ENCODE measurements at regions not wholly inside any gene's neighbourhood (a gene's known extent, or its start where the extent isn't known, plus 50 kb on each side); places are given as distances from the start of the nearest gene placed in this dataset.
"Not testable (repeated sequence)": the region's sequence is repeated elsewhere in the genome, so short reads cannot be mapped to it uniquely, and the experiment has no call there.

GRCh38 chr7:14978687-14979086, 76.1 kb upstream of the DGKB start:
- TF ChIP-seq POLR2A (IDR thresholded peaks at IDR 0.05) (no peak), EP300 (IDR thresholded peaks at IDR 0.05) (no peak), CTCF (IDR thresholded peaks at IDR 0.05) (no peak), POLR2AphosphoS5 (IDR thresholded peaks at IDR 0.05) (no peak)
- Histone ChIP-seq H3K4me3 (no peak overlapping the region), H3K36me3 (no peaks in the 10 kb centered on the region), H3K4me1 (no peaks in the 10 kb centered on the region), H3K9me3 (no peaks in the 10 kb centered on the region), H3K27me3 (no peaks in the 10 kb centered on the region), H3K27ac (no peak overlapping the region)
- DNase-seq (ENCODE audit: low spot score in 2 of 2): no peak
- WGBS: 73% methylated on average over 3 of the region's 3 CpGs

DNA sequence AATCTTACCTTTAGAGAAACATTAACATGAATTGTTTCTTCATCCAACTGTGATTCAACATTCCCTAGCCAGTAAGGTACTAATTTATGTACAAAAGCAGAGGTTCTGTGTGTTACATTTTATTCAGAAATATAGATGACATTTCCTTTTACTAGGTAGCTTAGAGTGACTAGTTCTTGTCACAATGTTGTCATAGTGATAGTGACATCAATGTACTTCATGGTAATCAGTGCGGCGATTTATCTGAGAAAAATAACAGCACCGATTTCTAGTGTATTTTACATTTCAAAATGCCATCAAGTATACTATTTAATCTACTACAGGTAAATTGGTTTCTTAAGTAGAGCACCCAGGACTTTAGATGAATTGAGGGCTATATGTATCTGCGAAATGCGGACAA, 72.1 kb upstream of the DGKB start:
- 96% methylated on average over 5 of the region's 5 CpGs for WGBS
- no peaks in the 10 kb centered on the region for H3K9me3 ChIP-seq
- no peak for DNase-seq (ENCODE audit: low spot score in 2 of 2)
- no peak overlapping the region for H3K4me3 ChIP-seq
- no peaks in the 10 kb centered on the region for H3K36me3 ChIP-seq
- H3K27ac ChIP-seq: no peak overlapping the region
- no peaks in the 10 kb centered on the region for H3K27me3 ChIP-seq
- TF ChIP-seq EP300 (IDR thresholded peaks at IDR 0.05) (no peak), POLR2AphosphoS5 (IDR thresholded peaks at IDR 0.05) (no peak), CTCF (IDR thresholded peaks at IDR 0.05) (no peak), POLR2A (IDR thresholded peaks at IDR 0.05) (no peak)
- H3K4me1 ChIP-seq: no peaks in the 10 kb centered on the region

- no peaks in the 10 kb centered on the region for H3K36me3 ChIP-seq
- H3K4me1 ChIP-seq: no peaks in the 10 kb centered on the region
- H3K27ac ChIP-seq: no peak overlapping the region
- WGBS: 66% methylated on average over 3 of the region's 3 CpGs
- no peaks in the 10 kb centered on the region for H3K9me3 ChIP-seq
- TF ChIP-seq POLR2A (IDR thresholded peaks at IDR 0.05): no peak
- TF ChIP-seq CTCF (IDR thresholded peaks at IDR 0.05): no peak
- TF ChIP-seq EP300 (IDR thresholded peaks at IDR 0.05): no peak
- no peak for TF ChIP-seq POLR2AphosphoS5 (IDR thresholded peaks at IDR 0.05)
- H3K27me3 ChIP-seq: no peaks in the 10 kb centered on the region
- DNase-seq (ENCODE audit: low spot score in 2 of 2): no peak
- H3K4me3 ChIP-seq: no peak overlapping the region
Measured at GRCh38 chr7:14973712-14974428, 71.3 kb upstream of the DGKB start.

- H3K4me1 ChIP-seq; DNase-seq (ENCODE audit: low spot score in 2 of 2); H3K4me3 ChIP-seq; H3K9me3 ChIP-seq; H3K27ac ChIP-seq; H3K27me3 ChIP-seq; H3K36me3 ChIP-seq: not testable (repeated sequence)
- WGBS: 62% methylated on average over 4 of the region's 4 CpGs
Measured at GRCh38 chr7:14971678-14972077, 69.1 kb upstream of the DGKB start.

GRCh38 chr7:14967376-14967775, 64.8 kb upstream of the DGKB start:
- not testable (repeated sequence) for H3K4me3 ChIP-seq; H3K4me1 ChIP-seq; H3K27me3 ChIP-seq; H3K9me3 ChIP-seq; H3K36me3 ChIP-seq; H3K27ac ChIP-seq; DNase-seq (ENCODE audit: low spot score in 2 of 2)
- WGBS: 84% methylated on average over 8 of the region's 8 CpGs

- Histone ChIP-seq H3K27me3 (no peaks in the 10 kb centered on the region), H3K36me3 (no peaks in the 10 kb centered on the region), H3K4me3 (no peak overlapping the region), H3K27ac (no peak overlapping the region), H3K4me1 (no peaks in the 10 kb centered on the region), H3K9me3 (no peaks in the 10 kb centered on the region)
- DNase-seq (ENCODE audit: low spot score in 2 of 2): no peak
- no peak for TF ChIP-seq CTCF (IDR thresholded peaks at IDR 0.05)
- TF ChIP-seq POLR2A (IDR thresholded peaks at IDR 0.05): no peak
- TF ChIP-seq EP300 (IDR thresholded peaks at IDR 0.05): no peak
- no peak for TF ChIP-seq POLR2AphosphoS5 (IDR thresholded peaks at IDR 0.05)
- WGBS: 55% methylated on average over 2 of the region's 2 CpGs
Measured at GRCh38 chr7:14962778-14963177, 60.2 kb upstream of the DGKB start.
